PC-3 (cell line): ENCODE measurements at regions not wholly inside any gene's neighbourhood (a gene's known extent, or its start where the extent isn't known, plus 50 kb on each side); places are given as distances from the start of the nearest gene placed in this dataset.

Source experiments
- ATAC-seq: fragments of 200-7000 bp; cut with Tn5 transposase; 2 replicates; pipeline ENCODE4 v1.9.1; 2020; ENCODE audit warnings: mild to moderate bottlenecking, moderate library complexity
- BruUV-seq: library from RNA; stranded (reverse); fragments of 400-500 nt; replicated peaks from 2 replicates; lab custom pipeline; 2021; lab: Mats Ljungman, UMichigan
- CTCF ChIA-PET: fragments of 300-600 bp; sonication (Branson Sonifier 250); formaldehyde crosslinking; loops from one replicate; lab custom pipeline; 2022; ENCODE audit warnings: antibody characterized with exemption; lab: Charles Lee
- POLR2A ChIA-PET: fragments of 300-600 bp; sonication (Branson Sonifier 250); formaldehyde crosslinking; loops from one replicate; lab custom pipeline; 2022; ENCODE audit warnings: antibody characterized with exemption; ENCODE audit not compliant: unreplicated experiment; lab: Charles Lee
- DNase-seq: peaks from one replicate; pipeline ENCODE4 v3.0.0-alpha.2; 2015
- H2AFZ ChIP-seq: fragments of 300-600 bp; sonication (generic); 2 replicates; pipeline ENCODE4 v1.6.0; 2016; ENCODE audit warnings: antibody characterized with exemption, low read length
- H3F3A ChIP-seq: fragments of 300-600 bp; sonication (generic); one replicate; pipeline ENCODE4 v1.6.0; 2017; ENCODE audit warnings: antibody characterized with exemption, low read length, control low read depth, mild to moderate bottlenecking; ENCODE audit not compliant: unreplicated experiment
- H3K27ac ChIP-seq: fragments of 300-600 bp; sonication (generic); 2 replicates; pipeline ENCODE4 v1.5.1; 2016; ENCODE audit warnings: mild to moderate bottlenecking, low read length
- H3K27me3 ChIP-seq: fragments of 300-600 bp; sonication (generic); 2 replicates; pipeline ENCODE4 v1.6.1; 2016; ENCODE audit warnings: low read length, mixed read lengths
- H3K36me3 ChIP-seq: fragments of 300-600 bp; sonication (generic); 2 replicates; pipeline ENCODE4 v1.6.1; 2016; ENCODE audit warnings: low read depth, mixed run types, low read length, mixed read lengths
- H3K4me1 ChIP-seq: fragments of 300-600 bp; sonication (generic); 2 replicates; pipeline ENCODE4 v1.5.1; 2016; ENCODE audit warnings: low read length; ENCODE audit not compliant: insufficient read depth
- H3K4me2 ChIP-seq: fragments of 300-600 bp; sonication (generic); 2 replicates; pipeline ENCODE4 v1.6.0; 2016; ENCODE audit warnings: low read length
- H3K4me3 ChIP-seq: fragments of 300-600 bp; sonication (generic); 2 replicates; pipeline ENCODE4 v1.5.1; 2016; ENCODE audit warnings: mild to moderate bottlenecking, low read length, mixed read lengths
- H3K79me2 ChIP-seq: fragments of 300-600 bp; sonication (generic); 2 replicates; pipeline ENCODE4 v1.6.1; 2017; ENCODE audit warnings: low read length, mixed read lengths
- H3K9ac ChIP-seq: fragments of 300-600 bp; sonication (generic); 2 replicates; pipeline ENCODE4 v1.6.0; 2016; ENCODE audit warnings: mild to moderate bottlenecking, low read length
- H3K9me2 ChIP-seq: fragments of 300-600 bp; sonication (generic); replicated peaks from 2 replicates; pipeline ENCODE4 v1.6.1; 2016; ENCODE audit warnings: mixed run types, low read length, mixed read lengths
- H3K9me3 ChIP-seq: fragments of 300-600 bp; sonication (generic); 2 replicates; pipeline ENCODE4 v1.6.1; 2016; ENCODE audit warnings: low read length, mixed read lengths
- H4K20me1 ChIP-seq: fragments of 300-600 bp; sonication (generic); 2 replicates; pipeline ENCODE4 v1.6.1; 2016; ENCODE audit warnings: low read length, mixed read lengths
- CTCF ChIP-seq: fragments of 300-600 bp; sonication (generic); conservative IDR thresholded peaks from 2 replicates; pipeline ENCODE4 v1.5.1; 2017; ENCODE audit warnings: antibody characterized with exemption, low read depth, mild to moderate bottlenecking, low read length
- EZH2 ChIP-seq: fragments of 300-600 bp; sonication (generic); IDR thresholded peaks from one replicate; pipeline ENCODE4 v1.6.1; 2017; ENCODE audit warnings: antibody characterized with exemption, mild to moderate bottlenecking, low read length; ENCODE audit not compliant: unreplicated experiment
- EZH2phosphoT487 ChIP-seq: fragments of 300-600 bp; sonication (generic); IDR thresholded peaks from 2 replicates; pipeline ENCODE4 v1.6.1; 2018; ENCODE audit warnings: mild to moderate bottlenecking, antibody characterized with exemption, low read length, borderline replicate concordance
- intact Hi-C: fragments of 100-400 bp; cut with micrococcal nuclease; formaldehyde crosslinking; loops from 2 replicates; pipeline ENCODE4 v1.9.0; 2023

GRCh38 chr15:77865701-77866100 is 211.8 kb downstream of the TBC1D2B start:
- no peak overlapping the region for H3K4me3 ChIP-seq

GRCh38 chr15:77865106-77865610 is 212.4 kb downstream of the TBC1D2B start:
- Histone ChIP-seq H3K9ac (no peak overlapping the region), H3K27me3 (no peaks in the 10 kb centered on the region), H2AFZ (no peak overlapping the region), H4K20me1 (no peaks in the 10 kb centered on the region), H3K79me2 (no peaks in the 10 kb centered on the region), H3K36me3 (no peaks in the 10 kb centered on the region), H3K9me3 (no peaks in the 10 kb centered on the region), H3K4me3 (no peak overlapping the region), H3K27ac (no peak overlapping the region), H3K9me2 (no peaks in the 10 kb centered on the region), H3K4me2 (no peak overlapping the region), H3F3A (no peaks in the 10 kb centered on the region), H3K4me1 (peaks cover 12% of the 10 kb centered on the region)
- intact Hi-C loops = no loop called here
- POLR2A ChIA-PET = no interaction called here
- ATAC-seq (no peak), DNase-seq (no peak)
- BruUV-seq = no TSS peak
- CTCF ChIA-PET = no interaction called here
- TF ChIP-seq CTCF = no peak
- no peak for TF ChIP-seq EZH2
- TF ChIP-seq EZH2phosphoT487 = no peak

More at GRCh38 chr15:77865701-77866100, 211.8 kb downstream of the TBC1D2B start:
- Histone ChIP-seq H3K9me3 (no peaks in the 10 kb centered on the region), H3K9ac (no peak overlapping the region), H3F3A (no peaks in the 10 kb centered on the region), H2AFZ (no peak overlapping the region), H3K36me3 (no peaks in the 10 kb centered on the region), H3K79me2 (no peaks in the 10 kb centered on the region), H3K27ac (no peak overlapping the region), H3K9me2 (no peaks in the 10 kb centered on the region), H3K27me3 (no peaks in the 10 kb centered on the region), H3K4me2 (no peak overlapping the region), H3K4me1 (peaks cover 12% of the 10 kb centered on the region), H4K20me1 (no peaks in the 10 kb centered on the region)
- intact Hi-C loops = no loop called here
- ATAC-seq = no peak
- BruUV-seq = no TSS peak
- DNase-seq = no peak
- no peak for TF ChIP-seq CTCF
- no peak for TF ChIP-seq EZH2phosphoT487
- no peak for TF ChIP-seq EZH2
- POLR2A ChIA-PET = no interaction called here
- CTCF ChIA-PET = no interaction called here

GRCh38 chr15:77864211-77865105 is 213.1 kb downstream of the TBC1D2B start:
- intact Hi-C loops = no loop called here
- CTCF ChIA-PET = no interaction called here
- Histone ChIP-seq H3K79me2 (no peaks in the 10 kb centered on the region), H2AFZ (no peak overlapping the region), H3K4me1 (peaks cover 6% of the 10 kb centered on the region), H3K9me2 (no peaks in the 10 kb centered on the region), H3K9me3 (no peaks in the 10 kb centered on the region), H3F3A (no peaks in the 10 kb centered on the region), H3K4me3 (no peak overlapping the region), H3K27me3 (no peaks in the 10 kb centered on the region), H3K27ac (no peak overlapping the region), H3K36me3 (no peaks in the 10 kb centered on the region), H3K4me2 (no peak overlapping the region), H3K9ac (no peak overlapping the region), H4K20me1 (no peaks in the 10 kb centered on the region)
- BruUV-seq = no TSS peak
- POLR2A ChIA-PET = no interaction called here
- ATAC-seq (no peak), DNase-seq (no peak)
- TF ChIP-seq EZH2phosphoT487 (no peak), CTCF (no peak), EZH2 (no peak)
